Gastrocnemius medialis (tissue), 4 donors: ENCODE measurements at regions not wholly inside any gene's neighbourhood (a gene's known extent, or its start where the extent isn't known, plus 50 kb on each side); places are given as distances from the start of the nearest gene placed in this dataset.

Experiments
- ATAC-seq, 2 donors: fragments of 150-250 bp; one replicate each; pipeline ENCODE4 v1.9.1; 2016
- DNase-seq, 2 donors: peaks; one replicate each; pipeline ENCODE4 v3.0.0-alpha.2; 2019
- H3K27ac ChIP-seq, 4 donors: fragments of 200-600 bp; sonication (generic); 1 replicate in 1 of 4; 2 replicates in 3 of 4; pipeline ENCODE4 v1.5.1; 2016 to 2018; ENCODE audit warnings: mild to moderate bottlenecking in 2 of 4, moderate library complexity in 1 of 4
- H3K27me3 ChIP-seq, 3 donors: fragments of 200-600 bp; sonication (generic) in 2 of 3; 1 replicate in 1 of 3; 2 replicates in 2 of 3; pipeline versions ENCODE4 v1.5.1 to v1.6.0; 2016 to 2019; ENCODE audit warnings: mild to moderate bottlenecking in 1 of 3, moderate library complexity in 1 of 3
- H3K36me3 ChIP-seq, 2 donors: fragments of 200-600 bp; sonication (generic) in 1 of 2; one replicate each; pipeline ENCODE4 v1.5.1; 2017 to 2018
- H3K4me1 ChIP-seq, 2 donors: fragments of 200-600 bp; sonication (generic) in 1 of 2; one replicate each; pipeline ENCODE4 v1.5.1; 2016 to 2017; ENCODE audit warnings: mild to moderate bottlenecking in 2 of 2
- H3K4me3 ChIP-seq, 4 donors: fragments of 200-600 bp; sonication (generic) in 3 of 4; 1 replicate in 1 of 4; 2 replicates in 3 of 4; pipeline ENCODE4 v1.5.1; 2016 to 2019; ENCODE audit warnings: mild to moderate bottlenecking in 2 of 4
- H3K9me3 ChIP-seq, 3 donors: fragments of 200-600 bp; sonication (generic) in 2 of 3; 1 replicate in 1 of 3; 2 replicates in 2 of 3; pipeline ENCODE4 v1.5.1; 2016 to 2019
- CTCF ChIP-seq, 5 experiments: fragments of 450-650 bp in 3 of 5; fragments of 200-600 bp in 2 of 5; sonication (generic) in 2 of 5; IDR thresholded peaks in 4 of 5; conservative IDR thresholded peaks in 1 of 5; 1 replicate in 4 of 5; 2 replicates in 1 of 5; pipeline ENCODE4 v1.5.1; 2016 to 2019; ENCODE audit warnings: antibody characterized with exemption in 5 of 5, mild to moderate bottlenecking in 3 of 5, moderate library complexity in 3 of 5
- POLR2A ChIP-seq, 2 donors: fragments of 450-650 bp; IDR thresholded peaks; one replicate each; pipeline ENCODE4 v1.6.1; 2017; ENCODE audit warnings: antibody characterized with exemption in 2 of 2, mild to moderate bottlenecking in 2 of 2, moderate library complexity in 2 of 2
- in situ Hi-C, 4 donors: fragments of 200-750 bp; cut with MboI; loops; one replicate each; pipeline versions ENCODE4 v1.15.0 to v1.8.0; 2017; ENCODE audit warnings: low sequenced_read_pairs in 4 of 4
- intact Hi-C: fragments of 100-400 bp; cut with DNase I; formaldehyde crosslinking; loops from one replicate; pipeline ENCODE4 v1.15.1; 2023; ENCODE audit warnings: low total_unique reads

- H3K9me3 ChIP-seq, result no peaks in the 10 kb centered on the region
- DNase-seq, result no peak
- H3K4me3 ChIP-seq, result no peak overlapping the region
- in situ Hi-C loops, result no loop called here
- intact Hi-C loops, result no loop called here
- H3K36me3 ChIP-seq, result no peaks in the 10 kb centered on the region
- TF ChIP-seq CTCF (IDR thresholded peaks at IDR 0.05 in 4 of 5, conservative IDR thresholded peaks at IDR 0.05 in 1 of 5), result no peak
- TF ChIP-seq POLR2A (IDR thresholded peaks at IDR 0.05), result no peak
- ATAC-seq, result no peak
- no peak overlapping the region for H3K27ac ChIP-seq
- no peaks in the 10 kb centered on the region for H3K27me3 ChIP-seq
- no peaks in the 10 kb centered on the region for H3K4me1 ChIP-seq
These were observed 347.8 kb upstream of the LMCD1 start for GRCh38 chr3:8153800-8154199.

GRCh38 chr3:8154617-8155016, 347.0 kb upstream of the LMCD1 start:
- DNase-seq (no peak), ATAC-seq (no peak)
- Histone ChIP-seq H3K36me3 (no peaks in the 10 kb centered on the region), H3K9me3 (no peaks in the 10 kb centered on the region), H3K4me3 (no peak overlapping the region), H3K27ac (no peak overlapping the region), H3K4me1 (no peaks in the 10 kb centered on the region), H3K27me3 (no peaks in the 10 kb centered on the region)
- in situ Hi-C loops (no loop called here), intact Hi-C loops (no loop called here)
- no peak for TF ChIP-seq POLR2A (IDR thresholded peaks at IDR 0.05)
- no peak for TF ChIP-seq CTCF (IDR thresholded peaks at IDR 0.05 in 4 of 5, conservative IDR thresholded peaks at IDR 0.05 in 1 of 5)

GRCh38 chr3:8156138-8156537, 345.5 kb upstream of the LMCD1 start:
- no peak for TF ChIP-seq POLR2A (IDR thresholded peaks at IDR 0.05)
- no peak for TF ChIP-seq CTCF (IDR thresholded peaks at IDR 0.05 in 4 of 5, conservative IDR thresholded peaks at IDR 0.05 in 1 of 5)
- no peaks in the 10 kb centered on the region for H3K9me3 ChIP-seq
- H3K36me3 ChIP-seq, result no peaks in the 10 kb centered on the region
- H3K4me1 ChIP-seq, result no peaks in the 10 kb centered on the region
- intact Hi-C loops (no loop called here), in situ Hi-C loops (no loop called here)
- no peaks in the 10 kb centered on the region for H3K27me3 ChIP-seq
- no peak for DNase-seq
- H3K27ac ChIP-seq, result no peak overlapping the region
- no peak overlapping the region for H3K4me3 ChIP-seq
- ATAC-seq, result no peak

- Histone ChIP-seq H3K4me1 (no peaks in the 10 kb centered on the region), H3K27ac (no peak overlapping the region), H3K36me3 (no peaks in the 10 kb centered on the region), H3K4me3 (no peak overlapping the region), H3K9me3 (no peaks in the 10 kb centered on the region), H3K27me3 (no peaks in the 10 kb centered on the region)
- TF ChIP-seq CTCF (IDR thresholded peaks at IDR 0.05 in 4 of 5, conservative IDR thresholded peaks at IDR 0.05 in 1 of 5) (no peak), POLR2A (IDR thresholded peaks at IDR 0.05) (no peak)
- intact Hi-C loops (no loop called here), in situ Hi-C loops (no loop called here)
- ATAC-seq (no peak), DNase-seq (no peak)
These were observed 344.8 kb upstream of the LMCD1 start for GRCh38 chr3:8156831-8157230.

- H3K27me3 ChIP-seq, result no peaks in the 10 kb centered on the region
- H3K4me1 ChIP-seq, result no peaks in the 10 kb centered on the region
- H3K36me3 ChIP-seq, result no peaks in the 10 kb centered on the region
- no peak overlapping the region for H3K4me3 ChIP-seq
- H3K9me3 ChIP-seq, result no peaks in the 10 kb centered on the region
- ATAC-seq, result no peak
- TF ChIP-seq CTCF (IDR thresholded peaks at IDR 0.05 in 4 of 5, conservative IDR thresholded peaks at IDR 0.05 in 1 of 5) (no peak), POLR2A (IDR thresholded peaks at IDR 0.05) (no peak)
- no peak for DNase-seq
- in situ Hi-C loops (no loop called here), intact Hi-C loops (no loop called here)
- no peak overlapping the region for H3K27ac ChIP-seq
These were observed 344.0 kb upstream of the LMCD1 start for GRCh38 chr3:8157640-8158039.
